Fibroblast of lung (primary cell): ENCODE measurements at regions not wholly inside any gene's neighbourhood (a gene's known extent, or its start where the extent isn't known, plus 50 kb on each side); places are given as distances from the start of the nearest gene placed in this dataset.

Source experiments
- DNase-seq, 2 donors: peaks; one replicate each; pipeline versions ENCODE4 v3.0.0 to v3.0.0-alpha.2; 2010; ENCODE audit warnings: low read depth in 2 of 2
- H2AFZ ChIP-seq: 2 replicates; pipeline ENCODE4 v1.5.1; 2012; ENCODE audit warnings: low read length, control low read depth, inconsistent platforms
- H3K27ac ChIP-seq: 2 replicates; pipeline ENCODE4 v1.5.1; 2011; ENCODE audit warnings: low read length, control low read depth; ENCODE audit not compliant: insufficient read depth
- H3K27me3 ChIP-seq: 2 replicates; pipeline ENCODE4 v1.5.1; 2011; ENCODE audit warnings: mild to moderate bottlenecking, low read length; ENCODE audit not compliant: control insufficient read depth, insufficient read depth
- H3K36me3 ChIP-seq: 2 replicates; pipeline ENCODE4 v1.5.1; 2011; ENCODE audit warnings: low read length; ENCODE audit not compliant: control insufficient read depth, insufficient read depth
- H3K4me1 ChIP-seq: 2 replicates; pipeline ENCODE4 v1.5.1; 2011; ENCODE audit warnings: low read length; ENCODE audit not compliant: control insufficient read depth, insufficient read depth; ENCODE audit errors: extremely low read depth
- H3K4me2 ChIP-seq: 2 replicates; pipeline ENCODE4 v1.5.1; 2011; ENCODE audit warnings: low read length, control low read depth; ENCODE audit not compliant: insufficient read depth; ENCODE audit errors: extremely low read depth
- H3K4me3 ChIP-seq, 4 experiments: fragments of 200-600 bp in 1 of 4; sonication (generic) in 1 of 4; replicated peaks in 1 of 4; 2 replicates each; pipeline ENCODE4 v1.5.1; 2011 to 2016; ENCODE audit warnings: low read length in 4 of 4, low read depth in 3 of 4, mild to moderate bottlenecking in 3 of 4, control low read depth in 2 of 4, inconsistent platforms in 1 of 4, mixed read lengths in 1 of 4; ENCODE audit not compliant: insufficient read depth in 1 of 4; ENCODE audit errors: control extremely low read depth in 1 of 4
- H3K79me2 ChIP-seq: 2 replicates; pipeline ENCODE4 v1.5.1; 2012; ENCODE audit warnings: mild to moderate bottlenecking, low read length, inconsistent platforms; ENCODE audit not compliant: control insufficient read depth, insufficient read depth
- H3K9ac ChIP-seq: 2 replicates; pipeline ENCODE4 v1.5.1; 2011; ENCODE audit warnings: mild to moderate bottlenecking, low read length, control low read depth; ENCODE audit not compliant: insufficient read depth
- H3K9me3 ChIP-seq: 2 replicates; pipeline ENCODE4 v1.5.1; 2012; ENCODE audit warnings: low read depth, low read length; ENCODE audit not compliant: control insufficient read depth, insufficient read depth
- H4K20me1 ChIP-seq: 2 replicates; pipeline ENCODE4 v1.5.1; 2011; ENCODE audit warnings: low read length; ENCODE audit not compliant: control insufficient read depth, insufficient read depth; ENCODE audit errors: extremely low read depth
- EZH2 ChIP-seq: IDR thresholded peaks from 2 replicates; pipeline ENCODE4 v1.5.1; 2012; ENCODE audit warnings: low read length, control low read depth, mild to moderate bottlenecking; ENCODE audit errors: missing control alignments
- TF ChIP-seq, protein P1 (sequence below), 2 donors: IDR thresholded peaks in 1 of 2; conservative IDR thresholded peaks in 1 of 2; 1 replicate in 1 of 2; 2 replicates in 1 of 2; pipeline ENCODE4 v1.5.1; 2011 to 2012; ENCODE audit warnings: low read length in 2 of 2, control low read depth in 1 of 2, inconsistent platforms in 1 of 2, low read depth in 1 of 2, mild to moderate bottlenecking in 1 of 2

DNA sequence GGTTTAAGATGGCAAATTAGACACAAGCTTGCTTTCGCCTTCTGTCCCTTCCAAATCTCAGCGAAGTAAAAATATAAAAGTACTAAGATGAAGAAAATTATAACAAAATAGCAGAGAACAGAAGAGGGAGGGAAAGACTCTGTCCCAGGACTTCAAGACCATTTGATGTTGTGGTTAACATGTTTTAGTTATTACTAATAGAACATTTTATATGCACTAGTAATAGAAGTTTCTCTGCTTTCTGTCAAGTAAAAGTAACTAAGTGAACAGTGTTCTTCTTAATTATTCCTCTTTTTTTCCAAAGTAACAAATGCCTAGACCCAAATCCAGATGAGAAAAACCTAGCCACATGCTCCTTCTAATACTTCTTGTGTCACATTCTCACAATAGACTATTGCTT is 85.1 kb upstream of the DAAM1 start:
- H3K9me3 ChIP-seq = no peaks in the 10 kb centered on the region
- H3K9ac ChIP-seq = no peak overlapping the region
- no peaks in the 10 kb centered on the region for H3K36me3 ChIP-seq
- peak; percentile 56 to 83 for DNase-seq
- no peaks in the 10 kb centered on the region for H4K20me1 ChIP-seq
- peak overlapping the region; percentile 8 for H3K4me2 ChIP-seq
- H2AFZ ChIP-seq = no peak overlapping the region
- TF ChIP-seq, protein P1, sequence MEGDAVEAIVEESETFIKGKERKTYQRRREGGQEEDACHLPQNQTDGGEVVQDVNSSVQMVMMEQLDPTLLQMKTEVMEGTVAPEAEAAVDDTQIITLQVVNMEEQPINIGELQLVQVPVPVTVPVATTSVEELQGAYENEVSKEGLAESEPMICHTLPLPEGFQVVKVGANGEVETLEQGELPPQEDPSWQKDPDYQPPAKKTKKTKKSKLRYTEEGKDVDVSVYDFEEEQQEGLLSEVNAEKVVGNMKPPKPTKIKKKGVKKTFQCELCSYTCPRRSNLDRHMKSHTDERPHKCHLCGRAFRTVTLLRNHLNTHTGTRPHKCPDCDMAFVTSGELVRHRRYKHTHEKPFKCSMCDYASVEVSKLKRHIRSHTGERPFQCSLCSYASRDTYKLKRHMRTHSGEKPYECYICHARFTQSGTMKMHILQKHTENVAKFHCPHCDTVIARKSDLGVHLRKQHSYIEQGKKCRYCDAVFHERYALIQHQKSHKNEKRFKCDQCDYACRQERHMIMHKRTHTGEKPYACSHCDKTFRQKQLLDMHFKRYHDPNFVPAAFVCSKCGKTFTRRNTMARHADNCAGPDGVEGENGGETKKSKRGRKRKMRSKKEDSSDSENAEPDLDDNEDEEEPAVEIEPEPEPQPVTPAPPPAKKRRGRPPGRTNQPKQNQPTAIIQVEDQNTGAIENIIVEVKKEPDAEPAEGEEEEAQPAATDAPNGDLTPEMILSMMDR (conservative IDR thresholded peaks at IDR 0.05 in 1 of 2, IDR thresholded peaks at IDR 0.05 in 1 of 2; ENCODE audit: low read depth in 1 of 2, low read length in 2 of 2) = no peak
- TF ChIP-seq EZH2 = no peak
- H3K4me3 ChIP-seq = no peak overlapping the region
- no peak overlapping the region for H3K27ac ChIP-seq
- no peaks in the 10 kb centered on the region for H3K79me2 ChIP-seq
- no peaks in the 10 kb centered on the region for H3K27me3 ChIP-seq
- H3K4me1 ChIP-seq = peaks cover 9% of the 10 kb centered on the region

DNA sequence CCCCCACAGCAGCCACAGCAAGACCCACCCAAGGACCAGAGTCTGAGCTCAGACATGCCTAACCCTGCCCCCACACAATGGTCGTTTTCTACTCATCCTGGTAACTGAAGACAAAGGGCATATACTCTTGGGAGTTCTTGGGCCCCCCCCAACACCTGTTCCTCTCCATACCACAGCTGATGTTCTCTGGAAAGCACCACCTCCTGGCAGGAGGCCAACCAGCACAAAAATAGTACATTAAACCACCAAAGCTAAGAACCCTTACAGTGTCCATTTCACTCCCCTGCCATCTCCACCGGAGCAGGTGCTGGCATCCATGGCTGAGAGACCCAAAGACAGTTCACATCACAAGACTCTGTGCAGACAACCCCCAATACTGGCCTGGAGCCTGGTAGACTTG is 80.6 kb upstream of the DAAM1 start:
- no peak overlapping the region for H3K9ac ChIP-seq
- H4K20me1 ChIP-seq = no peaks in the 10 kb centered on the region
- H3K4me2 ChIP-seq = no peak overlapping the region
- no peaks in the 10 kb centered on the region for H3K27me3 ChIP-seq
- no peak overlapping the region for H3K27ac ChIP-seq
- no peak for DNase-seq
- no peak for TF ChIP-seq EZH2
- TF ChIP-seq, protein P1 (conservative IDR thresholded peaks at IDR 0.05 in 1 of 2, IDR thresholded peaks at IDR 0.05 in 1 of 2; ENCODE audit: low read depth in 1 of 2, low read length in 2 of 2) = no peak
- no peaks in the 10 kb centered on the region for H3K9me3 ChIP-seq
- H3K4me1 ChIP-seq = peaks cover 5% of the 10 kb centered on the region
- H3K4me3 ChIP-seq = no peak overlapping the region
- H3K79me2 ChIP-seq = no peaks in the 10 kb centered on the region
- no peak overlapping the region for H2AFZ ChIP-seq
- H3K36me3 ChIP-seq = no peaks in the 10 kb centered on the region

DNA sequence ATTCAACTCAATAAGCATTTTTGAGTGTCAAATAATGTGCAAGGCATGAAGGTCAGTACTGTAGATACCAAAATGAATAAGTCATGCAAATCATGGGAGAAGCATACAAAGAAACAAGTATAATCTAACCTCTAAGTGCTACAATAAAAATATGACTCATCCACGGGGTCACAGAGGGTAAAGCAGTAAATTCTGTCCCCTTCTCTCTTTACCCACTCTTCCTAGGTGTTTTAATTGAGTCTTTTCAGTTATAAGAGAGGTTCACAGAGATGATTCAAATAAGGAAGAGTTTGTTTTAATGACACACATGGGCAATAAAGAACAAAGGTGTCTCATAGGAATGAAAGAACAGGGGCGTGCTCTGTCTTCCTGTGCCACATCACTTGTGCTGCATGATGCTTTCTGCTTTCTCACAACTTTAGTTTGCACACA is 71.5 kb upstream of the DAAM1 start:
- Histone ChIP-seq H4K20me1 (no peaks in the 10 kb centered on the region), H2AFZ (no peak overlapping the region), H3K4me3 (no peak overlapping the region), H3K4me1 (no peaks in the 10 kb centered on the region), H3K27ac (no peak overlapping the region), H3K4me2 (no peak overlapping the region), H3K36me3 (no peaks in the 10 kb centered on the region), H3K9me3 (no peaks in the 10 kb centered on the region), H3K79me2 (no peaks in the 10 kb centered on the region), H3K27me3 (no peaks in the 10 kb centered on the region), H3K9ac (no peak overlapping the region)
- DNase-seq = peak in 1 of 2 donors; percentile 51
- no peak for TF ChIP-seq EZH2
- TF ChIP-seq, protein P1 (conservative IDR thresholded peaks at IDR 0.05 in 1 of 2, IDR thresholded peaks at IDR 0.05 in 1 of 2; ENCODE audit: low read depth in 1 of 2, low read length in 2 of 2) = no peak
